Common myeloid progenitor, CD34-positive (primary cell): ENCODE measurements at regions not wholly inside any gene's neighbourhood (a gene's known extent, or its start where the extent isn't known, plus 50 kb on each side); places are given as distances from the start of the nearest gene placed in this dataset.

Experiments
- CTCF ChIA-PET: fragments of 350-600 bp; sonication (Branson Sonifier 250); formaldehyde crosslinking; loops from one replicate; lab custom pipeline; 2021; ENCODE audit warnings: antibody characterized with exemption; lab: Charles Lee
- POLR2A ChIA-PET: fragments of 350-600 bp; sonication (Branson Sonifier 250); formaldehyde crosslinking; loops from one replicate; lab custom pipeline; 2021; ENCODE audit warnings: antibody characterized with exemption; lab: Charles Lee
- DNase-seq, 3 donors: peaks; one replicate each; pipeline versions ENCODE4 v3.0.0 to v3.0.0-alpha.2; 2013
- H3K27ac ChIP-seq, 2 experiments: 1 replicate in 1 of 2; 2 replicates in 1 of 2; pipeline ENCODE4 v1.7.0; 2013; ENCODE audit warnings: inconsistent platforms in 2 of 2, low read length in 2 of 2, mild to moderate bottlenecking in 2 of 2, low read depth in 1 of 2, moderate library complexity in 1 of 2; ENCODE audit not compliant: severe bottlenecking in 2 of 2, insufficient read depth in 1 of 2, poor library complexity in 1 of 2
- H3K27me3 ChIP-seq, 5 experiments: replicated peaks in 2 of 5; 1 replicate in 3 of 5; 2 replicates in 2 of 5; pipeline versions ENCODE4 v1.6.1 to v1.7.0; 2013; ENCODE audit warnings: low read length in 4 of 5, mild to moderate bottlenecking in 2 of 5, moderate library complexity in 2 of 5, inconsistent platforms in 1 of 5; ENCODE audit not compliant: insufficient read depth in 5 of 5, control insufficient read depth in 4 of 5
- H3K36me3 ChIP-seq, 4 experiments: 1 replicate in 2 of 4; 2 replicates in 2 of 4; pipeline versions ENCODE4 v1.6.1 to v1.7.0; 2013; ENCODE audit warnings: low read length in 3 of 4, control low read depth in 1 of 4, mild to moderate bottlenecking in 1 of 4; ENCODE audit not compliant: control insufficient read depth in 4 of 4, insufficient read depth in 4 of 4
- H3K4me1 ChIP-seq, 4 experiments: 1 replicate in 3 of 4; 2 replicates in 1 of 4; pipeline versions ENCODE4 v1.6.1 to v1.7.1; 2013; ENCODE audit warnings: low read length in 3 of 4, mild to moderate bottlenecking in 3 of 4, control low read depth in 1 of 4, inconsistent platforms in 1 of 4, moderate library complexity in 1 of 4; ENCODE audit not compliant: control insufficient read depth in 4 of 4, insufficient read depth in 4 of 4; ENCODE audit errors: control extremely low read depth in 1 of 4
- H3K4me3 ChIP-seq, 7 experiments: 1 replicate in 4 of 7; 2 replicates in 3 of 7; pipeline versions ENCODE4 v1.5.1 to v1.7.0; 2013; ENCODE audit warnings: mild to moderate bottlenecking in 7 of 7, low read length in 6 of 7, moderate library complexity in 6 of 7, inconsistent platforms in 2 of 7, low read depth in 2 of 7, control low read depth in 1 of 7; ENCODE audit not compliant: insufficient read depth in 4 of 7, control insufficient read depth in 1 of 7; ENCODE audit errors: extremely low read depth in 1 of 7
- H3K9me3 ChIP-seq, 5 experiments: 1 replicate in 4 of 5; 2 replicates in 1 of 5; pipeline versions ENCODE4 v1.6.1 to v1.7.1; 2013; ENCODE audit warnings: low read length in 4 of 5, mild to moderate bottlenecking in 2 of 5, inconsistent platforms in 1 of 5, low read depth in 1 of 5, moderate library complexity in 1 of 5; ENCODE audit not compliant: control insufficient read depth in 4 of 5, insufficient read depth in 2 of 5; ENCODE audit errors: control extremely low read depth in 1 of 5
- WGBS: methylation state at CpG from one replicate; pipeline ENCODE4 v1.1.5; 2013; ENCODE audit not compliant: insufficient coverage; 5-methylcytosine and 5-hydroxymethylcytosine counted together

DNA sequence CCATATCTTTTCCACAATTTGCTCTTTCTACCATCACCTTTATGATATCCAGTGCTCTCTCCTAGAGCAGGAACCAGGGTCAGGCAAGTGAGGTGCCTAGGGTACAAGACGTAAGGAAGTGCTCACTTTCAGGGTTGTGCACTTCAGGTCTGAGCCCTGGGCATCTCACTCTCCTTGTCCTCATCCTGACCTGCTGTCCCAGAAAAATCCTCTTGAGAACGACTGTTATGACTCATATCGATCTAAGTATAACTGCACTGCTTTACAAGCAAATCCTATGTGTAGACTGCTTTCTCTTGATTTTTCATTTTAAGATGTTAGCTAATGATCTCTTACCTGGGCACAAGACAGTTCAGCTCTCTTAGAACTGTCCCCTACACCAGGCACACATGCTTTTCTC is 100.1 kb downstream of the TMEM100 start:
- 100% methylated on average over 2 of the region's 3 CpGs for WGBS
- DNase-seq = no peak
- H3K4me1 ChIP-seq = no peaks in the 10 kb centered on the region
- H3K4me3 ChIP-seq = no peak overlapping the region
- H3K27ac ChIP-seq = no peak overlapping the region
- ChIA-PET CTCF (no interaction called here), POLR2A (no interaction called here)
- no peaks in the 10 kb centered on the region for H3K27me3 ChIP-seq
- H3K9me3 ChIP-seq = peaks cover 0 to 3% (median 0%) of the 10 kb centered on the region in 5 experiments
- H3K36me3 ChIP-seq = no peaks in the 10 kb centered on the region

DNA sequence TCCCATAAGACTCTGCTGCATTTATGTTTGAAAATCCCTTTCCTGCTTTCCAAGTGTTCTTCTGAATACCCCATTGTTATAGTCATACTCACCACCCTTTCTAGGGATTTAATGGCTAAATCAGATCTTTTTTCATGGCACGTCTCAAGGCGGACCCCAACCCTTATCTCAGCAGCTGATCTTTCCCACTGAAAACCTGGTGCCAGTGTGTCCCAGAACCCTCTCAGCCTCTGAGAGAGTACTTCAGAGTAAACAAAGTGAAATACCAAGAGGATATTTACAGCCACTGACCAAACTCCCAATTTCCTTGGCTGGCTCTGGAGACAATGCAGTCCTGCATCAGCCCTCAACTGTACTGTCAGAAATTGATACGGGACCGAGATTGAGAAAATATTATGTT is 101.7 kb downstream of the TMEM100 start:
- WGBS = 100% methylated on average over 4 of the region's 4 CpGs
- Histone ChIP-seq H3K27ac (no peak overlapping the region), H3K9me3 (no peaks in the 10 kb centered on the region), H3K36me3 (no peaks in the 10 kb centered on the region), H3K4me1 (no peaks in the 10 kb centered on the region), H3K4me3 (no peak overlapping the region), H3K27me3 (no peaks in the 10 kb centered on the region)
- CTCF ChIA-PET = no interaction called here
- POLR2A ChIA-PET = no interaction called here
- no peak for DNase-seq

DNA sequence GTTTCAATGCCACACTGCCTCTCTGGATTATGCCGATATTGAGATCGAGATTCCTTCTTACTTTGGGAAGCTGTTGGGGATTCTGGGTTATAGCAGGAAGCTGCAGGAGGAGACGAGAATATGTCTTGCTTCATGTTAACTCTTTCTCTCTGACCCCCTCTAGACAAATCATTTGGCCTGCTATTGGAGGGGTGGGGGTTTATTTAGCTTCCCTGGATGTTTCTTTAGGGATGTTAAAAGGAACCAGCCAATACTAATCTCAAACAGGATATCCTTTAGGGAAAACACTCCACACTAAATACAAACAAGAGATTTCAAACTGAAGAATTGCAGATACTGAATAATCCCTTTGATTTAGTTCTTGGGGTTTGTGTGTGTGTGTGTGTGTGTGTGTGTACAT is 102.6 kb downstream of the TMEM100 start:
- Histone ChIP-seq H3K27me3 (no peaks in the 10 kb centered on the region), H3K4me1 (no peaks in the 10 kb centered on the region), H3K27ac (no peak overlapping the region), H3K4me3 (no peak overlapping the region), H3K9me3 (no peaks in the 10 kb centered on the region), H3K36me3 (no peaks in the 10 kb centered on the region)
- DNase-seq = no peak
- WGBS = 79% methylated on average over 2 of the region's 3 CpGs
- CTCF ChIA-PET = no interaction called here
- POLR2A ChIA-PET = no interaction called here

GRCh38 chr17:55617441-55617840 is 105.2 kb downstream of the TMEM100 start:
- no peak overlapping the region for H3K27ac ChIP-seq
- no peak for DNase-seq
- POLR2A ChIA-PET = interaction anchor here (0.7 kb wide), 1 partner anchor 31 kb away, joined by 3 read pairs; no protein-coding TSS in a partner anchor
- no peaks in the 10 kb centered on the region for H3K4me1 ChIP-seq
- H3K27me3 ChIP-seq = no peaks in the 10 kb centered on the region
- CTCF ChIA-PET = no interaction called here
- H3K36me3 ChIP-seq = no peaks in the 10 kb centered on the region
- H3K4me3 ChIP-seq = no peak overlapping the region
- 100% methylated on average over 5 of the region's 5 CpGs for WGBS
- no peaks in the 10 kb centered on the region for H3K9me3 ChIP-seq

GRCh38 chr17:55614061-55614460 is 102.8 kb upstream of the SMIM36 start:
- no peak overlapping the region for H3K27ac ChIP-seq
- no peak overlapping the region for H3K4me3 ChIP-seq
- no peaks in the 10 kb centered on the region for H3K9me3 ChIP-seq
- 100% methylated on average over 1 of the region's 2 CpGs for WGBS
- POLR2A ChIA-PET = no interaction called here
- no peaks in the 10 kb centered on the region for H3K4me1 ChIP-seq
- H3K27me3 ChIP-seq = no peaks in the 10 kb centered on the region
- CTCF ChIA-PET = no interaction called here
- no peaks in the 10 kb centered on the region for H3K36me3 ChIP-seq
- no peak for DNase-seq

DNA sequence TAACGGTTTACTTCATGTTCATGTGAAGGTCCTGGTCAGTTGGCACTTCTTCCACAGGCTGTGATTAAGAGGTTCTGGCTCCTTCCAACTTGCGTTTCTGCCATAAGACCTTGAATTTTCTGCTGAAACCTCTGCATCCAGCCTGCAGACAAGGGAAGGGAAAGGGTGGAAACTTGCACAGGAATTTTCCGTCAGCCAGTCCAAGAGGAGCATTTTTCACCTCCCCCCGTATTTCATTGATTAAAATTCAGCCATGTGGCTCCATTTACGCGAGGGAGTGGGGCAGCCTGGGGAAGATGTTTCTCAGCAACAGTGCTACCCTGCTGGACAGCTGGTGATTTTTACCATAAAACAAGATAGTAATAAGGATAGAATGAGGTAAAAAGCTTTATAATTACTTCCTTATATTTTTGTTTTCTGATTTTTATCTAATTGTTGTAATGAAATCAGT is 101.5 kb upstream of the SMIM36 start:
- no peaks in the 10 kb centered on the region for H3K27me3 ChIP-seq
- no peak overlapping the region for H3K27ac ChIP-seq
- H3K4me1 ChIP-seq = no peaks in the 10 kb centered on the region
- H3K9me3 ChIP-seq = no peaks in the 10 kb centered on the region
- ChIA-PET CTCF (interaction anchor here (1.4 kb wide), 2 partner anchors 11 to 86 kb away, joined by 4 read pairs; no protein-coding TSS in a partner anchor), POLR2A (no interaction called here)
- H3K4me3 ChIP-seq = no peak overlapping the region
- no peaks in the 10 kb centered on the region for H3K36me3 ChIP-seq
- WGBS = 98% methylated on average over 6 of the region's 6 CpGs
- no peak for DNase-seq

- H3K4me3 ChIP-seq = no peak overlapping the region
- no CpG with 5 or more reads among the region's 2 CpGs for WGBS
- no peak overlapping the region for H3K27ac ChIP-seq
- no peaks in the 10 kb centered on the region for H3K4me1 ChIP-seq
- CTCF ChIA-PET = interaction anchor here (1.0 to 8.5 kb wide), 2 partner anchors 34 to 81 kb away, joined by 3 to 122 read pairs; no protein-coding TSS in a partner anchor
- no peaks in the 10 kb centered on the region for H3K27me3 ChIP-seq
- no peaks in the 10 kb centered on the region for H3K9me3 ChIP-seq
- no peaks in the 10 kb centered on the region for H3K36me3 ChIP-seq
- no peak for DNase-seq
- POLR2A ChIA-PET = no interaction called here
Measured at GRCh38 chr17:55607731-55608341, 96.6 kb upstream of the SMIM36 start.
